Neural progenitor cell (in vitro differentiated cells): ENCODE measurements at regions not wholly inside any gene's neighbourhood (a gene's known extent, or its start where the extent isn't known, plus 50 kb on each side); places are given as distances from the start of the nearest gene placed in this dataset.
"Not testable (repeated sequence)": the region's sequence is repeated elsewhere in the genome, so short reads cannot be mapped to it uniquely, and the experiment has no call there.

Experiments used
- DNase-seq: peaks from one replicate; pipeline ENCODE4 v3.0.0-alpha.2; 2016; ENCODE audit warnings: low spot score
- H2AFZ ChIP-seq: fragments of 200-600 bp; sonication (generic); replicated peaks from 2 replicates; pipeline ENCODE4 v1.6.1; 2016; ENCODE audit warnings: antibody characterized with exemption
- H3F3A ChIP-seq: fragments of 200-600 bp; sonication (generic); 2 replicates; pipeline ENCODE4 v1.6.1; 2016; ENCODE audit warnings: antibody characterized with exemption, low read depth
- H3K27ac ChIP-seq: fragments of 200-600 bp; sonication (generic); 2 replicates; pipeline ENCODE4 v1.5.1; 2016; ENCODE audit warnings: mild to moderate bottlenecking
- H3K27me3 ChIP-seq: fragments of 200-600 bp; sonication (generic); 2 replicates; pipeline ENCODE4 v1.6.1; 2016; ENCODE audit warnings: mild to moderate bottlenecking, moderate library complexity
- H3K36me3 ChIP-seq: fragments of 200-600 bp; sonication (generic); 2 replicates; pipeline ENCODE4 v1.5.1; 2016
- H3K4me1 ChIP-seq: fragments of 200-600 bp; sonication (generic); 2 replicates; pipeline ENCODE4 v1.6.1; 2016; ENCODE audit warnings: mixed run types
- H3K4me2 ChIP-seq: fragments of 200-600 bp; sonication (generic); 2 replicates; pipeline ENCODE4 v1.6.1; 2016
- H3K4me3 ChIP-seq: fragments of 200-600 bp; sonication (generic); 2 replicates; pipeline ENCODE4 v1.5.1; 2016
- H3K79me2 ChIP-seq: fragments of 200-600 bp; sonication (generic); 2 replicates; pipeline ENCODE4 v1.6.1; 2016; ENCODE audit warnings: low read depth
- H3K9ac ChIP-seq: fragments of 200-600 bp; sonication (generic); 2 replicates; pipeline ENCODE4 v1.6.1; 2016
- H3K9me3 ChIP-seq: fragments of 200-600 bp; sonication (generic); 2 replicates; pipeline ENCODE4 v1.5.1; 2016; ENCODE audit warnings: low read depth
- H4K20me1 ChIP-seq: fragments of 200-600 bp; sonication (generic); 2 replicates; pipeline ENCODE4 v1.6.1; 2016; ENCODE audit warnings: low read depth
- H3K27ac Mint-ChIP-seq: 3 replicates; pipeline ENCODE4 v1.8.0; 2021; ENCODE audit warnings: mixed read lengths
- H3K27me3 Mint-ChIP-seq: 2 replicates; pipeline ENCODE4 v1.8.0; 2022; ENCODE audit warnings: low read depth, mild to moderate bottlenecking, inconsistent platforms, moderate library complexity, mixed read lengths; ENCODE audit not compliant: insufficient read depth
- H3K36me3 Mint-ChIP-seq: 3 replicates; pipeline ENCODE4 v1.8.0; 2021; ENCODE audit warnings: mixed read lengths
- H3K4me1 Mint-ChIP-seq: 3 replicates; pipeline ENCODE4 v1.8.0; 2021; ENCODE audit warnings: mixed read lengths
- H3K4me3 Mint-ChIP-seq: 3 replicates; pipeline ENCODE4 v1.8.0; 2021; ENCODE audit warnings: mild to moderate bottlenecking, moderate library complexity, mixed read lengths
- H3K9me3 Mint-ChIP-seq: 3 replicates; pipeline ENCODE4 v1.8.0; 2020; ENCODE audit warnings: mixed read lengths
- EZH2 ChIP-seq: fragments of 200-600 bp; sonication (generic); IDR thresholded peaks from 2 replicates; pipeline ENCODE4 v1.6.1; 2017; ENCODE audit warnings: antibody characterized with exemption, mild to moderate bottlenecking, moderate library complexity
- EZH2phosphoT487 ChIP-seq: fragments of 200-600 bp; sonication (generic); IDR thresholded peaks from 2 replicates; pipeline ENCODE4 v1.6.1; 2017; ENCODE audit warnings: antibody characterized with exemption
- TF ChIP-seq, protein P1 (sequence below): fragments of 200-600 bp; sonication (generic); IDR thresholded peaks from 2 replicates; pipeline ENCODE4 v1.5.1; 2017; ENCODE audit warnings: antibody characterized with exemption, mild to moderate bottlenecking

DNA sequence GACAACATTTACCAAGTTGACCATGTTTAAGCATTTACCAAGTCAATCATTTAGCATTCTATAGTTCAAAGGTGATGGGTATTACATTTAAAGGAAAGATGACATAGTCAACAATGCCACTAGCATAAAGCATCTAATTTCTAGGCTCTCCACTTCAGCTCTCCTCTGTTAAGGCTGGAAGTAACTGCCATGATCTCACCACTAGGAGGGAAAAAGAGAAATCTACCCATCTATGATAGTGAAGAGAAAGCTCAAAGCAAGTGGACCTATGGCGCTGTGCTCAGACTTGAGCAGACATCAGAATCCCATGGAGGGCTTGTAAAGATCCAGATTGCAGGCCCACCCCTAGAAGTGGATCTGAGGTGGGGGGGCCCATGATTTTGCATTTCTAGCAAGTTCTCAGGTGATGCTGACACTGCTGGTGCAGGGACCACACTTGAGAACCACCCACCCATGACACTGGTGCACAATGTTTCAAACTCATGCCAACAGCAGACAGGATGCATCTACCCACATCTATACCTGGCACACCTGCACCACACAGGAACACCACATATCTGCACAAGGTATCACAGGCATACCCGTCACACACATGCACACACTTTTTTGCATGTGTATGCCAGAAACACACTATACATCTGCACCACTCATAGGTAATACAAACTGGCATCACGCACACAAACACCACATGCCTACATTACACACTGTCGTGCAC, 392.9 kb upstream of the RUNX1 start:
- Histone ChIP-seq H3K36me3 (no peaks in the 10 kb centered on the region), H3K27me3 (no peaks in the 10 kb centered on the region), H3K4me1 (no peaks in the 10 kb centered on the region), H3K79me2 (no peaks in the 10 kb centered on the region), H2AFZ (no peak overlapping the region), H3K9ac (no peak overlapping the region), H3K9me3 (no peaks in the 10 kb centered on the region), H3K4me3 (no peak overlapping the region), H3F3A (no peaks in the 10 kb centered on the region), H3K4me2 (no peak overlapping the region), H4K20me1 (no peaks in the 10 kb centered on the region), H3K27ac (no peak overlapping the region)
- Mint-ChIP-seq H3K36me3 (no peaks in the 10 kb centered on the region), H3K4me3 (no peak overlapping the region), H3K9me3 (no peaks in the 10 kb centered on the region), H3K4me1 (no peaks in the 10 kb centered on the region), H3K27me3 (no peaks in the 10 kb centered on the region), H3K27ac (no peak overlapping the region)
- TF ChIP-seq EZH2phosphoT487 (no peak), EZH2 (no peak)
- TF ChIP-seq, protein P1, sequence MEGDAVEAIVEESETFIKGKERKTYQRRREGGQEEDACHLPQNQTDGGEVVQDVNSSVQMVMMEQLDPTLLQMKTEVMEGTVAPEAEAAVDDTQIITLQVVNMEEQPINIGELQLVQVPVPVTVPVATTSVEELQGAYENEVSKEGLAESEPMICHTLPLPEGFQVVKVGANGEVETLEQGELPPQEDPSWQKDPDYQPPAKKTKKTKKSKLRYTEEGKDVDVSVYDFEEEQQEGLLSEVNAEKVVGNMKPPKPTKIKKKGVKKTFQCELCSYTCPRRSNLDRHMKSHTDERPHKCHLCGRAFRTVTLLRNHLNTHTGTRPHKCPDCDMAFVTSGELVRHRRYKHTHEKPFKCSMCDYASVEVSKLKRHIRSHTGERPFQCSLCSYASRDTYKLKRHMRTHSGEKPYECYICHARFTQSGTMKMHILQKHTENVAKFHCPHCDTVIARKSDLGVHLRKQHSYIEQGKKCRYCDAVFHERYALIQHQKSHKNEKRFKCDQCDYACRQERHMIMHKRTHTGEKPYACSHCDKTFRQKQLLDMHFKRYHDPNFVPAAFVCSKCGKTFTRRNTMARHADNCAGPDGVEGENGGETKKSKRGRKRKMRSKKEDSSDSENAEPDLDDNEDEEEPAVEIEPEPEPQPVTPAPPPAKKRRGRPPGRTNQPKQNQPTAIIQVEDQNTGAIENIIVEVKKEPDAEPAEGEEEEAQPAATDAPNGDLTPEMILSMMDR, result no peak
- no peak for DNase-seq

DNA sequence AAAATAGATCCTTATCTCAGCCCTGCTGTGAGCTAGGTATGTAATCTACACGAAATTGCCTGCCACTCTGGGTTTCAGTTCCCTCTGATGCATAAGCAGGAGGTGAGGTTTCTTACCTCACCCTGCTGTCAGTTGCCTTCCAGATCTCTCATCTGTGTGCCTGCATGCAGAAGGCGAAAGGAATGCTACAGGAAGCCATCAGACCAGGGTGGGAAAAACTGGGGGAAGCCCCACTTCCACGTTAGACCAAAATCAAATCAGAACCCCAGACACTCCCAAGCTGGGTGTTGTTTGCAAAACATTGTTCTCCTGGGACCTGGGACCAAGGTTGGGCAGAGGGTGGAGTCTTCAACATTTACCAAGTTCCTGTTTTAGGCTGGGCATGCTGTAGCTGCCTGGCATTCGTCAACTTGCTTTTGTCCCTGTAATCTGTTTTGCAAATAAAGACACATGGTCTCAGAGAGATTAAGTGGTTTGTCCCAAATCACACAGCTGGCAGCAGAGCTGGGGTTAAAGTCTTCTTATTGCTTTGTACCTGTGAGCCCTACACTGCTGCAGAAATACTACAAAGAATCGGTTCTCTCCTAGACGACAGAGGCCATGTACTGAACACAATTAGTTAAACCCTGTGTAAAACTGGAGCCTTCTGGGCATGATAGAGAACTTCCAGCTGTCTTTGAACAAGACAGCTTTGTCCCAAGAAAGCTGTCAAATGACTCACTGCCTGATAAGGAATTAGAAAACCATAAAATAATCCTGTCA, 389.7 kb upstream of the RUNX1 start:
- Histone ChIP-seq H3K4me1 (no peaks in the 10 kb centered on the region), H3K9me3 (no peaks in the 10 kb centered on the region), H3K4me3 (no peak overlapping the region), H3K27ac (no peak overlapping the region), H3K27me3 (no peaks in the 10 kb centered on the region), H3K36me3 (no peaks in the 10 kb centered on the region), H3K4me2 (no peak overlapping the region), H3K9ac (no peak overlapping the region), H2AFZ (no peak overlapping the region), H3F3A (no peaks in the 10 kb centered on the region), H3K79me2 (no peaks in the 10 kb centered on the region), H4K20me1 (no peaks in the 10 kb centered on the region)
- no peaks in the 10 kb centered on the region for H3K4me1 Mint-ChIP-seq
- peaks cover 8% of the 10 kb centered on the region for H3K9me3 Mint-ChIP-seq
- H3K36me3 Mint-ChIP-seq, result no peaks in the 10 kb centered on the region
- H3K4me3 Mint-ChIP-seq, result no peak overlapping the region
- no peak for DNase-seq
- TF ChIP-seq EZH2phosphoT487, result no peak
- no peak overlapping the region for H3K27ac Mint-ChIP-seq
- no peaks in the 10 kb centered on the region for H3K27me3 Mint-ChIP-seq

DNA sequence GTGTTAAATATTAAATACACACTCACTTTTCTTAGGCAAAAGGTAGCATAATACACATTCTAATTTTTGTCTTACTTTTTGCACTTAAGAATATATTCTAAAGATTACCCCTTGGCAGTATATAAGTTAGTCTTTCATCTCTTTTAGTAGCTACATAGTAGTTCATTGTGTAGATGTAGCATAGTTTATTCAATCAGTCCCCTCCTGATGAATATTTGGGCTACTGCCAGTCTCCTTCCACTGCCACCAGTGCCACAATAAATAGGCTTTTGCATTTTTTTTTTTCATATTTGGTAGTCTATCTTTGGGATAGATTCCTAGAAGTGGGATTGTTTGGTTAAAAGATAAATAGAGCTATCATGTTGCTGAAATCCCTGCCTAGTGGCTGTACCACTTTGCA, 388.8 kb upstream of the RUNX1 start:
- Histone ChIP-seq H3K4me2 (no peak overlapping the region), H2AFZ (no peak overlapping the region), H3K9me3 (no peaks in the 10 kb centered on the region), H3K79me2 (no peaks in the 10 kb centered on the region), H3K36me3 (no peaks in the 10 kb centered on the region), H3K4me1 (no peaks in the 10 kb centered on the region), H3K27me3 (no peaks in the 10 kb centered on the region), H3F3A (no peaks in the 10 kb centered on the region), H3K27ac (no peak overlapping the region), H4K20me1 (no peaks in the 10 kb centered on the region), H3K4me3 (no peak overlapping the region), H3K9ac (no peak overlapping the region)
- no peak for TF ChIP-seq EZH2
- TF ChIP-seq, protein P1, result no peak
- TF ChIP-seq EZH2phosphoT487, result no peak
- H3K9me3 Mint-ChIP-seq, result peaks cover 17% of the 10 kb centered on the region
- no peak overlapping the region for H3K27ac Mint-ChIP-seq
- no peak for DNase-seq
- H3K4me3 Mint-ChIP-seq, result no peak overlapping the region
- no peaks in the 10 kb centered on the region for H3K4me1 Mint-ChIP-seq
- H3K36me3 Mint-ChIP-seq, result no peaks in the 10 kb centered on the region
- no peaks in the 10 kb centered on the region for H3K27me3 Mint-ChIP-seq

DNA sequence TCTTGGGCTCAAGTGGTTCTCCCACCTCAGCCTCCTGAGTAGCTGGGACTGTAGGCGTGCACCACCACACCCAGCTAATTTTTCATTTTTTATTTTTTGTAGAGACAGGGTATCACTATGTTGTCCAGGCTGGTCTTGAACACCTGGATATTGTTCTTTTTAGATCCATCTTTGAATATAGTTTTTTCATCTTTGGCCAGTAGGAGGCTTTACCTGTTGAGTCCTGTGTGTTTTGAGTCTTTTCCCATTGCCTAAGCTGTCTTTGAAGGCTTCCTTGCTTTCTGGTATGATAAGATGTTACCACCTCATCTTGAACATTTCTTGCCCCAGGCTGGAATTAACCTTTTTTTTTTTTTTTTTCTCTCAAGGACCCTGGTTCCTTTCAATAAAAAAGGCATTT, 387.8 kb upstream of the RUNX1 start:
- Mint-ChIP-seq H3K4me1 (no peaks in the 10 kb centered on the region), H3K4me3 (no peak overlapping the region), H3K27me3 (peaks cover 2% of the 10 kb centered on the region)

DNA sequence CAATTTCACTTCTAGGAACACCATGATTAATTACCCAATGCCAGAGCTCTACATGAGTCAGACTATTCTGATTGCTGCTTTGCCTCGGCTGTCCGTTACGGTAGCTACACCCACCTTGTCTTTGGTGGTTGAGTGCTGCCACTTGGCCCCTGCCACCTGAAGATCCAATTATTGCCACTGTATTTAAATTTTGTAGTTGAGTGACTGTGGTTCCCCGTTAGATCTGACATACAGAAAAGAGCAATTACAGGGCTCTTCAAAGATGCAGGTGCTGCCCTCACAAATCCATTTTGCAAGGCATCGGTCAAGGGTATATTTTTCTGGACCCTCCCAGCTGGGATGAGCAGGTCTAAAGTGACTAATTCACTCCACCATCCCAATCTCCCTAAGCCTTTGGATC, 383.5 kb upstream of the RUNX1 start:
- H3K27me3 ChIP-seq, H3K9me3 ChIP-seq, H3K36me3 Mint-ChIP-seq, H3K4me1 Mint-ChIP-seq, H3K9ac ChIP-seq, H3K4me2 ChIP-seq, H3K27ac Mint-ChIP-seq, H3K4me1 ChIP-seq, H3K4me3 Mint-ChIP-seq, DNase-seq, H3K27ac ChIP-seq, H3K27me3 Mint-ChIP-seq, H4K20me1 ChIP-seq, H3K4me3 ChIP-seq, H3K36me3 ChIP-seq, H3F3A ChIP-seq, H2AFZ ChIP-seq, H3K79me2 ChIP-seq: not testable (repeated sequence)
- H3K9me3 Mint-ChIP-seq, result peaks cover 32% of the 10 kb centered on the region

More for the DNA sequence above, 387.8 kb upstream of the RUNX1 start:
- no peaks in the 10 kb centered on the region for H3K79me2 ChIP-seq
- no peaks in the 10 kb centered on the region for H3K36me3 Mint-ChIP-seq
- H3K27ac ChIP-seq, result no peak overlapping the region
- no peaks in the 10 kb centered on the region for H3K36me3 ChIP-seq
- no peaks in the 10 kb centered on the region for H3K4me1 ChIP-seq
- no peaks in the 10 kb centered on the region for H3F3A ChIP-seq
- no peak overlapping the region for H3K4me3 ChIP-seq
- H3K9me3 Mint-ChIP-seq, result peaks cover 22% of the 10 kb centered on the region
- no peak overlapping the region for H3K4me2 ChIP-seq
- H3K27me3 ChIP-seq, result no peaks in the 10 kb centered on the region
- DNase-seq, result no peak
- no peak overlapping the region for H2AFZ ChIP-seq
- H3K9me3 ChIP-seq, result no peaks in the 10 kb centered on the region
- no peak overlapping the region for H3K9ac ChIP-seq
- H4K20me1 ChIP-seq, result no peaks in the 10 kb centered on the region
- no peak overlapping the region for H3K27ac Mint-ChIP-seq
- TF ChIP-seq EZH2phosphoT487, result no peak
- TF ChIP-seq EZH2, result no peak
